ENCODE measurements at regions not wholly inside any gene's neighbourhood (a gene's known extent, or its start where the extent isn't known, plus 50 kb on each side); places are given as distances from the start of the nearest gene placed in this dataset.
"Not testable (repeated sequence)": the region's sequence is repeated elsewhere in the genome, so short reads cannot be mapped to it uniquely, and the experiment has no call there.

GRCh38 chr5:89800735-89801134, 608.8 kb downstream of the CETN3 start:
- not testable (repeated sequence) for TF ChIP-seq CTCF (IDR thresholded peaks at IDR 0.05); TCF7L2 (IDR thresholded peaks at IDR 0.05; ENCODE audit: low read depth, low read length); POLR2AphosphoS5 (IDR thresholded peaks at IDR 0.05; ENCODE audit: low read depth, low read length)
